ENCODE measurements at regions not wholly inside any gene's neighbourhood (a gene's known extent, or its start where the extent isn't known, plus 50 kb on each side); places are given as distances from the start of the nearest gene placed in this dataset.

- no peak for TF ChIP-seq EZH2phosphoT487 (IDR thresholded peaks at IDR 0.05; ENCODE audit: borderline replicate concordance, low read length)
- no peak for TF ChIP-seq CTCF (conservative IDR thresholded peaks at IDR 0.05; ENCODE audit: low read depth, low read length)
- no peak for TF ChIP-seq EZH2 (IDR thresholded peaks at IDR 0.05; ENCODE audit: low read length, unreplicated experiment)
Measured at GRCh38 chr4:14072506-14072905, 445.0 kb upstream of the BOD1L1 start.
